CD4-positive, alpha-beta memory T cell (primary cell): ENCODE measurements at regions not wholly inside any gene's neighbourhood (a gene's known extent, or its start where the extent isn't known, plus 50 kb on each side); places are given as distances from the start of the nearest gene placed in this dataset.

Experiments used
- CTCF ChIA-PET: fragments of 350-600 bp; sonication (Branson Sonifier 250); formaldehyde crosslinking; loops from one replicate; lab custom pipeline; 2021; ENCODE audit warnings: inconsistent platforms; ENCODE audit not compliant: partially characterized antibody; lab: Charles Lee
- POLR2A ChIA-PET: fragments of 350-600 bp; sonication (Branson Sonifier 250); formaldehyde crosslinking; loops from one replicate; lab custom pipeline; 2021; ENCODE audit not compliant: partially characterized antibody; lab: Charles Lee
- DNase-seq, 5 donors: peaks; one replicate each; pipeline versions ENCODE4 v3.0.0 to v3.0.0-alpha.2; 2020 to 2022; ENCODE audit warnings: mixed read lengths in 1 of 5
- H3K27ac ChIP-seq: one replicate; pipeline ENCODE4 v1.7.0; 2013; ENCODE audit warnings: low read depth, low read length
- H3K27me3 ChIP-seq: 2 replicates; pipeline ENCODE4 v1.7.0; 2013; ENCODE audit warnings: mild to moderate bottlenecking, low read length, moderate library complexity; ENCODE audit not compliant: insufficient read depth
- H3K36me3 ChIP-seq: 2 replicates; pipeline ENCODE4 v1.7.0; 2013; ENCODE audit warnings: mild to moderate bottlenecking, low read length, moderate library complexity; ENCODE audit not compliant: insufficient read depth
- H3K4me1 ChIP-seq: 2 replicates; pipeline ENCODE4 v1.7.0; 2013; ENCODE audit warnings: mild to moderate bottlenecking, low read length, moderate library complexity; ENCODE audit not compliant: insufficient read depth
- H3K4me3 ChIP-seq, 2 donors: one replicate each; pipeline ENCODE4 v1.7.0; 2013; ENCODE audit warnings: low read length in 2 of 2, mild to moderate bottlenecking in 1 of 2
- H3K9me3 ChIP-seq, 2 donors: one replicate each; pipeline ENCODE4 v1.7.0; 2013; ENCODE audit warnings: low read length in 2 of 2, control low read depth in 1 of 2; ENCODE audit not compliant: control insufficient read depth in 1 of 2
- H3K27ac Mint-ChIP-seq, 7 donors: one replicate each; pipeline ENCODE4 v1.8.0; 2020 to 2021; ENCODE audit warnings: mixed read lengths in 7 of 7, mild to moderate bottlenecking in 6 of 7, inconsistent platforms in 3 of 7, moderate library complexity in 3 of 7
- H3K27me3 Mint-ChIP-seq, 2 donors: one replicate each; pipeline ENCODE4 v1.8.0; 2020 to 2021; ENCODE audit warnings: mixed read lengths in 2 of 2
- H3K36me3 Mint-ChIP-seq, 2 donors: one replicate each; pipeline ENCODE4 v1.8.0; 2020 to 2021; ENCODE audit warnings: mixed read lengths in 2 of 2, inconsistent platforms in 1 of 2, mild to moderate bottlenecking in 1 of 2
- H3K4me1 Mint-ChIP-seq, 4 donors: one replicate each; pipeline ENCODE4 v1.8.0; 2020 to 2021; ENCODE audit warnings: mixed read lengths in 4 of 4, mild to moderate bottlenecking in 1 of 4
- H3K4me3 Mint-ChIP-seq, 8 donors: one replicate each; pipeline ENCODE4 v1.8.0; 2020 to 2021; ENCODE audit warnings: mixed read lengths in 8 of 8, mild to moderate bottlenecking in 7 of 8, moderate library complexity in 6 of 8, inconsistent platforms in 3 of 8
- H3K9me3 Mint-ChIP-seq, 8 donors: one replicate each; pipeline ENCODE4 v1.8.0; 2020 to 2021; ENCODE audit warnings: mixed read lengths in 8 of 8, mild to moderate bottlenecking in 5 of 8, inconsistent platforms in 3 of 8, moderate library complexity in 1 of 8
- intact Hi-C: fragments of 100-400 bp; cut with micrococcal nuclease; formaldehyde crosslinking; loops from one replicate; pipeline ENCODE4 v1.15.1; 2023

DNA sequence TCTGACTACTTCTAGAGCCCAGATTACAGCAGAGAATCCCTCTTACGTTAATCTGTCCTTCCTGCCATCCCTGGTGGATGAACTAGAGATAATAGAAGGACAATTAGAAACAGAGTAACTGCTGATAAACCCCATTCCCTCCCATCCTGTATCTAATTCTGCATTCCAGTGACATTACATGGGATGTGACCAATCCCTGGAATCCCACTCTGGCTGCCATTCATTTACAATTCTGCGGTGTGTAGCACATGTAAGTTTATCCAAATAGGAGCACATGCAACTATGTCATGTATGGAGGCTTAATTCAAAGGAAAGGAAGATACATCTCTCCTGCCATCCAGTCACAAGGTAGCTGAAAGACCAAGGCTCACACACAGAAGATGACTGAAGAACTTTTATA, 339.5 kb downstream of the GPAT3 start:
- no peaks in the 10 kb centered on the region for H3K36me3 Mint-ChIP-seq
- no peaks in the 10 kb centered on the region for H3K9me3 ChIP-seq
- H3K27ac Mint-ChIP-seq: no peak overlapping the region
- no peak overlapping the region for H3K27ac ChIP-seq
- ChIA-PET CTCF (no interaction called here), POLR2A (no interaction called here)
- no peaks in the 10 kb centered on the region for H3K27me3 ChIP-seq
- H3K4me1 ChIP-seq: no peaks in the 10 kb centered on the region
- intact Hi-C loops: no loop called here
- peaks cover 0 to 2% (median 0%) of the 10 kb centered on the region in 8 donors for H3K9me3 Mint-ChIP-seq
- H3K27me3 Mint-ChIP-seq: peaks cover 2 to 4% of the 10 kb centered on the region in 2 donors
- no peak overlapping the region for H3K4me3 ChIP-seq
- H3K4me3 Mint-ChIP-seq: no peak overlapping the region
- no peaks in the 10 kb centered on the region for H3K36me3 ChIP-seq
- no peak for DNase-seq
- no peaks in the 10 kb centered on the region for H3K4me1 Mint-ChIP-seq

DNA sequence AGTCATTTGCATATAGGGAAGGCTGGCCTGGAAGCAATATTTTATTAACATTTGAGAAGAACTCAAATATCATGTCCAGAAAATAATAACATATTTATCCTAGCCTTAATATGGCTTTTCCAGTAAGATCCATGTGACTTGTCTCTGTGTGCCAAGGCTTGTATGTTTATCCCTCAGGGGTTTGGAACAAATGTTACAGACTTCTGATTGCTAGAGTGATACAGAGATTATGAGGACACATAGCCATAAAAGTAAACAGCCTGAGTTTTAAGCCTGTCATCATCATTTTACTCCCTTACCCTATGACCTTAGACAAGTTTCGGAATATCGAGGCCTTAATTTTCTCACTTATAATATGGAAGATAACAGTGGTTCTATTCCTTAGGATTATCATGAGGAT, 338.1 kb downstream of the GPAT3 start:
- Histone ChIP-seq H3K4me1 (no peaks in the 10 kb centered on the region), H3K27ac (no peak overlapping the region), H3K4me3 (no peak overlapping the region), H3K27me3 (no peaks in the 10 kb centered on the region), H3K36me3 (no peaks in the 10 kb centered on the region), H3K9me3 (no peaks in the 10 kb centered on the region)
- H3K4me3 Mint-ChIP-seq: no peak overlapping the region
- H3K36me3 Mint-ChIP-seq: no peaks in the 10 kb centered on the region
- POLR2A ChIA-PET: no interaction called here
- H3K4me1 Mint-ChIP-seq: no peaks in the 10 kb centered on the region
- CTCF ChIA-PET: no interaction called here
- no peak for DNase-seq
- H3K27me3 Mint-ChIP-seq: peaks cover 2 to 4% of the 10 kb centered on the region in 2 donors
- H3K9me3 Mint-ChIP-seq: peaks cover 0 to 2% (median 0%) of the 10 kb centered on the region in 8 donors
- intact Hi-C loops: no loop called here
- H3K27ac Mint-ChIP-seq: no peak overlapping the region

DNA sequence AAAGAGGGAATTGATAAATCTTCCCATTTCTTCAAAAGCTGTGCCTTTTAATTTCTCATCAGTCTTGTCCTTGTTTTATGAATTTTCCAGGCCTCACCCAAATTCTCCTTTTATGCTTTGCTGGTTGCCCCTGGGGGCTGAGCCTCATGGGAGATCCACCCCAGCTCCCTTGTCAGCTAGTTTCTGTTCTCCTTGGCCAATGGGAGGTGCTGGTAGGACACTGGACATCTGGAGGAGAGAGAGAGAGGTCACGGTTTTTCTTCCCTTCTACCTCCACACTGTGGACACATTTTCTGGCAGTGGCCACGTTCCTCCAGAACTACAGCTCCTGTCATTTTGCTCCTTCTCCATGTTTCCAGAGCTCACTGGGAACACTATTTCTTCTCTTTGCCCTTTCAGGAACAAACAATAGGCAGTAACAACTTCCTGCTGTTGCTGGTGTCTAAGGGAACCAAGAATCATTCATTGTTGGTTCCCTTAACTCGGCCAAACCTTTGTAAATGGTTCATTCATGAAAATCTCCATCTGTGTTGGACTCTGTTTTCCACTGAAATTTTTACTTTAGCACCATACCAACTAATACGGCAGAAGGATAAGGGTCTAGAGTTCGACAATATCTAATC, 334.5 kb downstream of the GPAT3 start:
- Histone ChIP-seq H3K4me3 (no peak overlapping the region), H3K9me3 (no peaks in the 10 kb centered on the region), H3K4me1 (no peaks in the 10 kb centered on the region), H3K27me3 (no peaks in the 10 kb centered on the region), H3K27ac (no peak overlapping the region), H3K36me3 (no peaks in the 10 kb centered on the region)
- H3K27ac Mint-ChIP-seq: no peak overlapping the region
- H3K4me3 Mint-ChIP-seq: no peak overlapping the region
- H3K9me3 Mint-ChIP-seq: peaks cover 0 to 2% (median 0%) of the 10 kb centered on the region in 8 donors
- no peaks in the 10 kb centered on the region for H3K4me1 Mint-ChIP-seq
- intact Hi-C loops: no loop called here
- ChIA-PET POLR2A (no interaction called here), CTCF (no interaction called here)
- DNase-seq: no peak
- no peaks in the 10 kb centered on the region for H3K36me3 Mint-ChIP-seq
- peaks cover under 1 to 4% of the 10 kb centered on the region in 2 donors for H3K27me3 Mint-ChIP-seq

DNA sequence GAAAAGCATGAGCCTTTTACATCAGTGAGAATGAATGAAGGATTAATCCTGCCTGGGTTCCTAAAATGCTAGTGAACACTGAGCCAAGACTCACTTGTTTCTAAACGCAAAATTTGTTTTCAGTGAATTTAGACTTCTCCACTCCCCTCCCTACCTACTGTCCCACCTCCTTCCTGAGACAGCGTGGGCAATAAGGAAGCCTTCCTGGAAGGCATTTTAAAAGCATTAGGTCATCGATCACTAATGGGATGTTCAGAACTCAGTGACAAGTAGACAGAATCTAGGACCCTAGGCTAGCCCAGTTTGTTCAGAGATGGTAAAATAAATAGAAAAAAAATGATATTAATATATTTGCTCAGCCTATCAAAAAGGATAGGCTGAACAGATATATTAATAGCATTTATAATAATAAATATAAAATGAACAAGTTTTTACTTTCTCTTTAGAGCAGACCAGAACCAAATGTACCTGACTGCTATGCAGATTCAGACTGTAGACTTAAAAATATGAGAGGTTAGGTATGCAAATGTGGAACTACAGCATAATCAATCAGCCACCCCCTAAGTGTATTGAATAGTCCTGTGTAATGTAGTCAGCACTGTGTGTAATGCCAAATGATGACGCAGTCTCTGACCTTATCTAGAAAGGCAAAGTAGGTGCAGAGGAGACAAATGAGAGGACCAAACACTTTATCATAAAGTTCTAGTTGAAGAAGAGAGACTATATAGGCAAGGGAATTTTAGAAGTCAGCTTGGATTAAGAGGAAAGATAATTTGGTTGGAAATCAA, 331.1 kb downstream of the GPAT3 start:
- Mint-ChIP-seq H3K4me3 (no peak overlapping the region), H3K9me3 (no peaks in the 10 kb centered on the region), H3K36me3 (no peaks in the 10 kb centered on the region), H3K27me3 (peaks cover 0 to 2% of the 10 kb centered on the region in 2 donors), H3K4me1 (no peaks in the 10 kb centered on the region), H3K27ac (no peak overlapping the region)
- no peak overlapping the region for H3K27ac ChIP-seq
- H3K9me3 ChIP-seq: no peaks in the 10 kb centered on the region
- ChIA-PET POLR2A (no interaction called here), CTCF (no interaction called here)
- H3K27me3 ChIP-seq: no peaks in the 10 kb centered on the region
- DNase-seq: no peak
- H3K36me3 ChIP-seq: no peaks in the 10 kb centered on the region
- no peaks in the 10 kb centered on the region for H3K4me1 ChIP-seq
- intact Hi-C loops: no loop called here
- no peak overlapping the region for H3K4me3 ChIP-seq

DNA sequence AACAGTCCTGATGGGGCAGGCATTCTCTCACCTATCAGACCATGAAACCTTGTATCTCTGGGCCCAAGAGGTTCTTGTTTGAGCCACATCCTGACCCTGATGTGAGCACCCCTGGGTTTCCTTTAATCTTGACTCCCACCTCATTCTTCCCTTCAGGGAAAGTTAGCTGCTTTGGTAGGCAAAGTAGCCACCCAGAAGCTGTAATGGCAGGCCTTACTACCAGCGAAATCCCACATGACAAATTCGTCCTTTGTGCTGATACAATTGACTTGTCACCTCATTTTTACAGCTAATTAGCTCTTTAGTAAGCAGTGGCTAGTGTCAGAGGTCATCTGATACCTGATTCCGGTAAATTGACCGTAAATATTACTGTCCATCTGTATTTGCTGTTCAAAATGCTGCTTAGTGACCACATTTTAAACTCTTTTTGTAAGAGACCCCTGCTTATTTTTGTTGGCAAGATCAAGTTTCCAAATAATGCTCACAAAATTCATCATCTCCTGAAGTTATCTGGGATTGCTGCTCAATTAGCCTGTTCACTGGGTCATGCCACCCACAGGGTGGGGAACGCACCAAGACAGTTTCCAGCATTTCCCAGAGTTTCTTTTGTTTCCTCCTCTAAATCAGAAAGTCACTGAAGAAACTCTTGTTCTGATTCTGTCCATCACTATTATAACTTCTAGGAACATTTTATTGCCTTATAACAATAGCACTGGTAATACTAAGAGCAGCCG, 329.7 kb downstream of the GPAT3 start:
- Mint-ChIP-seq H3K36me3 (no peaks in the 10 kb centered on the region), H3K27ac (no peak overlapping the region), H3K4me3 (no peak overlapping the region), H3K9me3 (no peaks in the 10 kb centered on the region), H3K27me3 (peaks cover 0 to 2% of the 10 kb centered on the region in 2 donors), H3K4me1 (no peaks in the 10 kb centered on the region)
- POLR2A ChIA-PET: no interaction called here
- Histone ChIP-seq H3K27ac (no peak overlapping the region), H3K4me1 (no peaks in the 10 kb centered on the region), H3K4me3 (no peak overlapping the region), H3K27me3 (no peaks in the 10 kb centered on the region), H3K36me3 (no peaks in the 10 kb centered on the region), H3K9me3 (no peaks in the 10 kb centered on the region)
- DNase-seq: no peak
- intact Hi-C loops: no loop called here
- CTCF ChIA-PET: no interaction called here

DNA sequence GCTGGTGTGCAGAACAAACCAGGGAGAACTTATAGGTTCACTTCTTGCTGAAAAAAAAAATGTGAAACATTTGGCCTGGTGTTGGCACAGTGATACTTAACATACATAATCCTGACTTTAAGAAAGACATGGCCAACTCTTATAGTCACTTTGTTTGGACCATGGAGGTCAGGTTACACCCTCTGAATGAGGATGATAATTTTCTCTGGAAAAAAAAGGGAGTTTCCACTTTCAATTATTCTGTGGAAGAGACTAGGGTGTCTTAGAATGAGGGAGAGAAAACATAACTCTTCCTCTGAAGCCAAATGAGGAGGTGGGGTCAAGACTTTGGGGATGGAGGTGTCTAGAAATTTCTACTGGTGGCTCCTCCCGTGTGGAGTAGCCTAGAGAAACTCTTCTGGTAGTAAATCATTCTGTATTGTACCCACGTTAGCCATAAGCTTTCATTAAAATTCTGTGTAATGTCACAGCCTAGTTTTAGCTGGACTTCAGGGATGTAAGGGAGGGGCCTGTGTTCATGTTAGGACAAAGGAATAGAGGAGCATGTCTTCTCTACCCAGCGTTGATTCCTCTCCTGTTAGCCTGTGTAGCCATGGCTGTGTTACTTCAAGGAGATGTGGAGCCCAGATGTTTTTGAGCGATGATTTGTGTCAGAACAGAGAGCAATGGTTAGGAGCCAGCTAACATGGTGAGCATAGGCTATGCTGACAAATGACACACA, 328.3 kb downstream of the GPAT3 start:
- Mint-ChIP-seq H3K4me3 (no peak overlapping the region), H3K36me3 (no peaks in the 10 kb centered on the region), H3K9me3 (no peaks in the 10 kb centered on the region), H3K4me1 (no peaks in the 10 kb centered on the region), H3K27me3 (peaks cover 0 to 2% of the 10 kb centered on the region in 2 donors), H3K27ac (no peak overlapping the region)
- Histone ChIP-seq H3K9me3 (no peaks in the 10 kb centered on the region), H3K4me3 (no peak overlapping the region), H3K4me1 (no peaks in the 10 kb centered on the region), H3K36me3 (no peaks in the 10 kb centered on the region), H3K27me3 (no peaks in the 10 kb centered on the region), H3K27ac (no peak overlapping the region)
- intact Hi-C loops: no loop called here
- CTCF ChIA-PET: no interaction called here
- no peak for DNase-seq
- POLR2A ChIA-PET: no interaction called here

DNA sequence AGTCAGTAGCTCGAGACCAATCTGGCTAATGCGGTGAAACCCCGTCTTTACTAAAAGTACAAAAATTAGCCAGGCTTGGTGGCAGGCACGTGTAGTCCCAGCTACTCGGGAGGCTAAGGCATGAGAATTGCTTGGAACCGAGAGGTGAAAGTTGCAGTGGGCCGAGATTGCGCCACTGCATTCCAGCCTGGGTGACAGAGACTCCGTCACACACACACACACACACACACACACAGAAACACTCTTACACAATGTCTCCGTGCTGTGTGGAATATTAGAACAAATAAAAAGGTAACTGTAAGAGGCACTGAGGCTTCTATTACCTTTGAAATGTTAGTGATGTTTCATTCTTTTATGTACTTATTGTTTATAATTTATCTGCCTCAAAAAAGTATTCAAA, 326.6 kb downstream of the GPAT3 start:
- no peak overlapping the region for H3K4me3 Mint-ChIP-seq
- no peaks in the 10 kb centered on the region for H3K27me3 ChIP-seq
- DNase-seq: no peak
- no peaks in the 10 kb centered on the region for H3K9me3 ChIP-seq
- peaks cover 0 to 3% of the 10 kb centered on the region in 2 donors for H3K27me3 Mint-ChIP-seq
- H3K4me3 ChIP-seq: no peak overlapping the region
- no peaks in the 10 kb centered on the region for H3K36me3 Mint-ChIP-seq
- H3K27ac Mint-ChIP-seq: no peak overlapping the region
- ChIA-PET CTCF (no interaction called here), POLR2A (no interaction called here)
- no peaks in the 10 kb centered on the region for H3K4me1 ChIP-seq
- intact Hi-C loops: no loop called here
- no peaks in the 10 kb centered on the region for H3K9me3 Mint-ChIP-seq
- no peaks in the 10 kb centered on the region for H3K36me3 ChIP-seq
- no peak overlapping the region for H3K27ac ChIP-seq
- no peaks in the 10 kb centered on the region for H3K4me1 Mint-ChIP-seq
